ENCODE measurements at regions not wholly inside any gene's neighbourhood (a gene's known extent, or its start where the extent isn't known, plus 50 kb on each side); places are given as distances from the start of the nearest gene placed in this dataset.

- Histone ChIP-seq H3F3A (replicated peaks; ENCODE audit: insufficient read depth) (no peaks in the 10 kb centered on the region), H3K4me2 (no peak overlapping the region), H2AFZ (ENCODE audit: low read depth) (no peak overlapping the region), H3K9me3 (no peaks in the 10 kb centered on the region), H3K36me3 (replicated peaks in 1 of 2; ENCODE audit: control insufficient read depth in 1 of 2, insufficient read depth in 2 of 2, low read length in 1 of 2) (no peaks in the 10 kb centered on the region), H3K27me3 (ENCODE audit: insufficient read depth) (0 out of 2 replicates have a peak, but pooled peaks cover 4% of the 10 kb centered on the region), H3K79me2 (ENCODE audit: insufficient read depth) (no peaks in the 10 kb centered on the region), H3K27ac (ENCODE audit: low read depth in 2 of 2, low read length in 1 of 2) (no peak overlapping the region), H3K4me3 (ENCODE audit: low read depth in 2 of 2, low read length in 1 of 2) (no peak overlapping the region), H3K4me1 (ENCODE audit: control insufficient read depth in 1 of 2, insufficient read depth in 2 of 2, low read depth in 1 of 2, low read length in 1 of 2) (no peaks in the 10 kb centered on the region), H3K9me2 (no peaks in the 10 kb centered on the region), H4K20me1 (ENCODE audit: insufficient read depth) (no peaks in the 10 kb centered on the region), H3K9ac (no peak overlapping the region)
- no peak for DNase-seq
- ChIA-PET POLR2A (no interaction called here), CTCF (interaction anchor here (1.6 kb wide), 1 partner anchor 74 kb away, joined by 3 read pairs; no protein-coding TSS in a partner anchor)
- no peak for TF ChIP-seq FOSL2 (IDR thresholded peaks at IDR 0.05; ENCODE audit: borderline replicate concordance, low read depth)
- no peak for TF ChIP-seq RXRA (IDR thresholded peaks at IDR 0.05; ENCODE audit: borderline replicate concordance, low read depth)
- TF ChIP-seq POLR2AphosphoS5 (IDR thresholded peaks at IDR 0.05; ENCODE audit: low read depth, low read length), result no peak
- no peak for TF ChIP-seq TAF1 (IDR thresholded peaks at IDR 0.05; ENCODE audit: borderline replicate concordance, low read depth, low read length)
- no peak for TF ChIP-seq SMC3 (IDR thresholded peaks at IDR 0.05; ENCODE audit: low read depth, low read length)
- TF ChIP-seq FOXJ3 (CRISPR knock-in tag; IDR thresholded peaks at IDR 0.05), result no peak
Observed at GRCh38 chr11:29507376-29507775, 509.5 kb downstream of the KCNA4 start.

- ChIA-PET CTCF (interaction anchor here (1.0 kb wide), 1 partner anchor 18 kb away, joined by 3 read pairs; no protein-coding TSS in a partner anchor), POLR2A (no interaction called here)
- Histone ChIP-seq H3F3A (replicated peaks; ENCODE audit: insufficient read depth) (no peaks in the 10 kb centered on the region), H3K27ac (ENCODE audit: low read depth in 2 of 2, low read length in 1 of 2) (no peak overlapping the region), H3K79me2 (ENCODE audit: insufficient read depth) (no peaks in the 10 kb centered on the region), H3K9ac (no peak overlapping the region), H3K9me3 (no peaks in the 10 kb centered on the region), H3K4me3 (ENCODE audit: low read depth in 2 of 2, low read length in 1 of 2) (no peak overlapping the region), H3K36me3 (replicated peaks in 1 of 2; ENCODE audit: control insufficient read depth in 1 of 2, insufficient read depth in 2 of 2, low read length in 1 of 2) (no peaks in the 10 kb centered on the region), H4K20me1 (ENCODE audit: insufficient read depth) (no peaks in the 10 kb centered on the region), H3K4me2 (no peak overlapping the region), H3K4me1 (ENCODE audit: control insufficient read depth in 1 of 2, insufficient read depth in 2 of 2, low read depth in 1 of 2, low read length in 1 of 2) (no peaks in the 10 kb centered on the region), H3K27me3 (ENCODE audit: insufficient read depth) (no peaks in the 10 kb centered on the region), H3K9me2 (peaks cover 4% of the 10 kb centered on the region; the same call in 1 of the 2 replicates), H2AFZ (ENCODE audit: low read depth) (no peak overlapping the region)
- TF ChIP-seq MXI1 (IDR thresholded peaks at IDR 0.05; ENCODE audit: low read depth, low read length), result no peak
- no peak for TF ChIP-seq TCF12 (IDR thresholded peaks at IDR 0.05)
- TF ChIP-seq RCOR1 (IDR thresholded peaks at IDR 0.05; ENCODE audit: low read length), result no peak
- no peak for TF ChIP-seq NRF1 (IDR thresholded peaks at IDR 0.05; ENCODE audit: low read depth, low read length)
- no peak for TF ChIP-seq YY1 (IDR thresholded peaks at IDR 0.05; ENCODE audit: low read depth)
- no peak for TF ChIP-seq JUND (IDR thresholded peaks at IDR 0.05)
- TF ChIP-seq GABPA (IDR thresholded peaks at IDR 0.05; ENCODE audit: low read depth), result no peak
- TF ChIP-seq IRF3 (IDR thresholded peaks at IDR 0.05; ENCODE audit: low read depth, low read length), result no peak
- no peak for TF ChIP-seq TAF1 (IDR thresholded peaks at IDR 0.05; ENCODE audit: borderline replicate concordance, low read depth, low read length)
- no peak for TF ChIP-seq GATA2 (CRISPR knock-in tag; IDR thresholded peaks at IDR 0.05)
- TF ChIP-seq POLR2AphosphoS5 (IDR thresholded peaks at IDR 0.05; ENCODE audit: low read depth, low read length), result no peak
- TF ChIP-seq SMC3 (IDR thresholded peaks at IDR 0.05; ENCODE audit: low read depth, low read length), result no peak
- TF ChIP-seq REST (IDR thresholded peaks at IDR 0.05; ENCODE audit: low read depth, low read length), result no peak
- no peak for TF ChIP-seq CHD2 (IDR thresholded peaks at IDR 0.05; ENCODE audit: low read length, partially characterized antibody)
- TF ChIP-seq FOSL2 (IDR thresholded peaks at IDR 0.05; ENCODE audit: borderline replicate concordance, low read depth), result no peak
- TF ChIP-seq ZBTB33 (IDR thresholded peaks at IDR 0.05; ENCODE audit: borderline replicate concordance, low read depth), result no peak
- no peak for DNase-seq
- 14% methylated on average over 3 of the region's 3 CpGs for WGBS (ENCODE audit: low lambda C conversion rate)
Observed at GRCh38 chr11:29495676-29496075, 521.2 kb downstream of the KCNA4 start.
